ENCODE measurements at regions not wholly inside any gene's neighbourhood (a gene's known extent, or its start where the extent isn't known, plus 50 kb on each side); places are given as distances from the start of the nearest gene placed in this dataset.

- H3K4me1 ChIP-seq (ENCODE audit: insufficient read depth, low read length), result no peaks in the 10 kb centered on the region
- no peaks in the 10 kb centered on the region for H3K9me3 ChIP-seq (ENCODE audit: insufficient read depth, low read length, severe bottlenecking)
- no peak overlapping the region for H3K27ac ChIP-seq (ENCODE audit: low read length)
- no peak overlapping the region for H3K4me2 ChIP-seq (ENCODE audit: insufficient read depth, low read length)
- H3K9ac ChIP-seq (ENCODE audit: low read depth, low read length), result no peak overlapping the region
- no peak overlapping the region for H3K4me3 ChIP-seq (ENCODE audit: low read depth in 1 of 2, low read length in 2 of 2)
- no peaks in the 10 kb centered on the region for H3K36me3 ChIP-seq (ENCODE audit: insufficient read depth, low read length)
- DNase-seq (no peak), ATAC-seq (ENCODE audit: insufficient read depth, low read depth) (no peak)
- TF ChIP-seq EZH2 (IDR thresholded peaks at IDR 0.05; ENCODE audit: borderline replicate concordance, low read depth, low read length, severe bottlenecking) (no peak), CTCF (IDR thresholded peaks at IDR 0.05; ENCODE audit: borderline replicate concordance, extremely low read depth, low read length, poor library complexity, severe bottlenecking) (no peak)
- H4K20me1 ChIP-seq (ENCODE audit: insufficient read depth, low read length), result no peaks in the 10 kb centered on the region
- H2AFZ ChIP-seq (ENCODE audit: low read depth, low read length), result no peak overlapping the region
- no peaks in the 10 kb centered on the region for H3K79me2 ChIP-seq (ENCODE audit: insufficient read depth, low read length)
- no peaks in the 10 kb centered on the region for H3K27me3 ChIP-seq (ENCODE audit: insufficient read depth, low read length, poor library complexity)
These were observed 612.8 kb upstream of the FAM174A start for GRCh38 chr5:99922386-99922785.

- H3K27me3 ChIP-seq (ENCODE audit: insufficient read depth, low read length, poor library complexity), result no peaks in the 10 kb centered on the region
- no peak for ATAC-seq (ENCODE audit: insufficient read depth, low read depth)
These were observed 623.2 kb upstream of the FAM174A start for GRCh38 chr5:99911971-99912370.

GRCh38 chr5:99906776-99907175 is 628.4 kb upstream of the FAM174A start:
- H4K20me1 ChIP-seq (ENCODE audit: insufficient read depth, low read length), result no peaks in the 10 kb centered on the region
- no peak overlapping the region for H3K4me2 ChIP-seq (ENCODE audit: insufficient read depth, low read length)
- H3K79me2 ChIP-seq (ENCODE audit: insufficient read depth, low read length), result no peaks in the 10 kb centered on the region
- ATAC-seq (ENCODE audit: insufficient read depth, low read depth) (no peak), DNase-seq (no peak)
- no peaks in the 10 kb centered on the region for H3K36me3 ChIP-seq (ENCODE audit: insufficient read depth, low read length)
- H3K27me3 ChIP-seq (ENCODE audit: insufficient read depth, low read length, poor library complexity), result no peaks in the 10 kb centered on the region
- no peak overlapping the region for H3K4me3 ChIP-seq (ENCODE audit: low read depth in 1 of 2, low read length in 2 of 2)
- H3K27ac ChIP-seq (ENCODE audit: low read length), result no peak overlapping the region
- H3K9me3 ChIP-seq (ENCODE audit: insufficient read depth, low read length, severe bottlenecking), result no peaks in the 10 kb centered on the region
- TF ChIP-seq EZH2 (IDR thresholded peaks at IDR 0.05; ENCODE audit: borderline replicate concordance, low read depth, low read length, severe bottlenecking) (no peak), CTCF (IDR thresholded peaks at IDR 0.05; ENCODE audit: borderline replicate concordance, extremely low read depth, low read length, poor library complexity, severe bottlenecking) (no peak)
- H3K4me1 ChIP-seq (ENCODE audit: insufficient read depth, low read length), result no peaks in the 10 kb centered on the region
- H3K9ac ChIP-seq (ENCODE audit: low read depth, low read length), result no peak overlapping the region
- no peak overlapping the region for H2AFZ ChIP-seq (ENCODE audit: low read depth, low read length)

More at GRCh38 chr5:99911971-99912370, 623.2 kb upstream of the FAM174A start:
- H3K79me2 ChIP-seq (ENCODE audit: insufficient read depth, low read length), result no peaks in the 10 kb centered on the region
- no peaks in the 10 kb centered on the region for H3K4me1 ChIP-seq (ENCODE audit: insufficient read depth, low read length)
- TF ChIP-seq EZH2 (IDR thresholded peaks at IDR 0.05; ENCODE audit: borderline replicate concordance, low read depth, low read length, severe bottlenecking), result no peak
- TF ChIP-seq CTCF (IDR thresholded peaks at IDR 0.05; ENCODE audit: borderline replicate concordance, extremely low read depth, low read length, poor library complexity, severe bottlenecking), result peak; percentile 15
- no peak overlapping the region for H3K4me3 ChIP-seq (ENCODE audit: low read depth in 1 of 2, low read length in 2 of 2)
- H3K4me2 ChIP-seq (ENCODE audit: insufficient read depth, low read length), result no peak overlapping the region
- H3K9ac ChIP-seq (ENCODE audit: low read depth, low read length), result no peak overlapping the region
- no peak overlapping the region for H3K27ac ChIP-seq (ENCODE audit: low read length)
- H4K20me1 ChIP-seq (ENCODE audit: insufficient read depth, low read length), result no peaks in the 10 kb centered on the region
- DNase-seq, result no peak
- H3K36me3 ChIP-seq (ENCODE audit: insufficient read depth, low read length), result no peaks in the 10 kb centered on the region
- no peak overlapping the region for H2AFZ ChIP-seq (ENCODE audit: low read depth, low read length)
- H3K9me3 ChIP-seq (ENCODE audit: insufficient read depth, low read length, severe bottlenecking), result no peaks in the 10 kb centered on the region

- H3K27ac ChIP-seq (ENCODE audit: low read length), result no peak overlapping the region
- TF ChIP-seq EZH2 (IDR thresholded peaks at IDR 0.05; ENCODE audit: borderline replicate concordance, low read depth, low read length, severe bottlenecking) (no peak), CTCF (IDR thresholded peaks at IDR 0.05; ENCODE audit: borderline replicate concordance, extremely low read depth, low read length, poor library complexity, severe bottlenecking) (no peak)
- H4K20me1 ChIP-seq (ENCODE audit: insufficient read depth, low read length), result no peaks in the 10 kb centered on the region
- no peak overlapping the region for H3K9ac ChIP-seq (ENCODE audit: low read depth, low read length)
- ATAC-seq (ENCODE audit: insufficient read depth, low read depth) (no peak), DNase-seq (no peak)
- no peak overlapping the region for H3K4me2 ChIP-seq (ENCODE audit: insufficient read depth, low read length)
- H3K36me3 ChIP-seq (ENCODE audit: insufficient read depth, low read length), result no peaks in the 10 kb centered on the region
- no peaks in the 10 kb centered on the region for H3K27me3 ChIP-seq (ENCODE audit: insufficient read depth, low read length, poor library complexity)
- H3K79me2 ChIP-seq (ENCODE audit: insufficient read depth, low read length), result no peaks in the 10 kb centered on the region
- no peak overlapping the region for H2AFZ ChIP-seq (ENCODE audit: low read depth, low read length)
- no peaks in the 10 kb centered on the region for H3K4me1 ChIP-seq (ENCODE audit: insufficient read depth, low read length)
- H3K4me3 ChIP-seq (ENCODE audit: low read depth in 1 of 2, low read length in 2 of 2), result no peak overlapping the region
- H3K9me3 ChIP-seq (ENCODE audit: insufficient read depth, low read length, severe bottlenecking), result no peaks in the 10 kb centered on the region
These were observed 633.2 kb upstream of the FAM174A start for GRCh38 chr5:99901972-99902371.
